DND-41 (cell line): ENCODE measurements at regions not wholly inside any gene's neighbourhood (a gene's known extent, or its start where the extent isn't known, plus 50 kb on each side); places are given as distances from the start of the nearest gene placed in this dataset.

Experiments used
- EZH2 ChIP-seq: IDR thresholded peaks from 3 replicates; pipeline ENCODE4 v1.6.1; 2012; ENCODE audit warnings: borderline replicate concordance, low read depth, mild to moderate bottlenecking, moderate library complexity, low read length, inconsistent platforms; ENCODE audit not compliant: severe bottlenecking
- TF ChIP-seq, protein P1 (sequence below): IDR thresholded peaks from 2 replicates; pipeline ENCODE4 v1.5.1; 2012; ENCODE audit warnings: borderline replicate concordance, low read length, moderate library complexity, mild to moderate bottlenecking; ENCODE audit not compliant: poor library complexity, severe bottlenecking; ENCODE audit errors: extremely low read depth

DNA sequence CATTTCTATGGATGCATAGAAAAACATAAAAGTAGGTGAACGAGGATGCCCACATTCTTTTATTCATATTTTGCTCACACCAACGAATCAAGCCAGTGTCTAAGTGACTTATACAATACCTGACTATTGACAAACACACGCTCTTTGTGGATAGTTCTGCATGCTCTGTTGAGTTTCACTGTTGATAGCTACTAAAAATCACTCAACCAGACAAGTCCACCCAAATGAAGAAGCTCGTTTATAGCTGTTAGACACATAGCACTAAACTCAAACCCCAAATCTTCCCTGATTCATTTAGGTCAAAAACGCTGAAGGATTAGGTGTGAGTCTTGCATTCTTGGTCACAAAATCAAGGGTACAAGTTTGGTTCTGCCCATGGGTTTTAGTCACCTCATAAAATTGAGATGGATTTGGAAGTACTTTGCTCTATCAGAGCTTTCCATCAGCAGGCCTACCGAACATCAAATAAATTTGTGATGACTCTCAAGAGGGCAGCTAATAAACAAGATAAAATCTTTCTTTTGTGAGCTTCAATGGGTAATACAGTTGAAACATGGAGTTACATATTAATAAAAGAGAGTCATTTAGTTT is 92.7 kb upstream of the ETAA1 start:
- TF ChIP-seq, protein P1, sequence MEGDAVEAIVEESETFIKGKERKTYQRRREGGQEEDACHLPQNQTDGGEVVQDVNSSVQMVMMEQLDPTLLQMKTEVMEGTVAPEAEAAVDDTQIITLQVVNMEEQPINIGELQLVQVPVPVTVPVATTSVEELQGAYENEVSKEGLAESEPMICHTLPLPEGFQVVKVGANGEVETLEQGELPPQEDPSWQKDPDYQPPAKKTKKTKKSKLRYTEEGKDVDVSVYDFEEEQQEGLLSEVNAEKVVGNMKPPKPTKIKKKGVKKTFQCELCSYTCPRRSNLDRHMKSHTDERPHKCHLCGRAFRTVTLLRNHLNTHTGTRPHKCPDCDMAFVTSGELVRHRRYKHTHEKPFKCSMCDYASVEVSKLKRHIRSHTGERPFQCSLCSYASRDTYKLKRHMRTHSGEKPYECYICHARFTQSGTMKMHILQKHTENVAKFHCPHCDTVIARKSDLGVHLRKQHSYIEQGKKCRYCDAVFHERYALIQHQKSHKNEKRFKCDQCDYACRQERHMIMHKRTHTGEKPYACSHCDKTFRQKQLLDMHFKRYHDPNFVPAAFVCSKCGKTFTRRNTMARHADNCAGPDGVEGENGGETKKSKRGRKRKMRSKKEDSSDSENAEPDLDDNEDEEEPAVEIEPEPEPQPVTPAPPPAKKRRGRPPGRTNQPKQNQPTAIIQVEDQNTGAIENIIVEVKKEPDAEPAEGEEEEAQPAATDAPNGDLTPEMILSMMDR: no peak
- no peak for TF ChIP-seq EZH2
